ENCODE measurements at regions not wholly inside any gene's neighbourhood (a gene's known extent, or its start where the extent isn't known, plus 50 kb on each side); places are given as distances from the start of the nearest gene placed in this dataset.

DNA sequence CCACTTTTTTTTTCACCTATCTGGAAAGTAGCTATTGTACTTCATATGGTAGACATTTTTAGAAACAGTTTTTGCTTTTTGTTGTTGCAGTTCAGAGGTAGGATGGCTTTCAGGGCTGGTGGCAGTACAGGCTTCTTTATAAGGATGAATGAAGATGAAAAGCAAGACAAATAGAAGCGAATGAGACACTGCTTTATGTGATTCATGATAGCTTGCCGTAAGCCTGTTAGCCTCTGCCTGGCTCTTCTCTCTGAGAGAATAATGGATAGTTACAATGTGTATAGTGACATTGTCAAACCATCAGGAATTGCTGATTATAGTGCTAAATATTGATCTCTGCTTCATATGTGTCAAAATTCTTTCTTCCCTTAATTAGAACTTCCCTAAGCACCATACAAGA, 173.7 kb downstream of the NR4A2 start:
- DNase-seq = no peak

GRCh38 chr2:156157670-156158069, 174.9 kb downstream of the NR4A2 start:
- no peak for DNase-seq

DNA sequence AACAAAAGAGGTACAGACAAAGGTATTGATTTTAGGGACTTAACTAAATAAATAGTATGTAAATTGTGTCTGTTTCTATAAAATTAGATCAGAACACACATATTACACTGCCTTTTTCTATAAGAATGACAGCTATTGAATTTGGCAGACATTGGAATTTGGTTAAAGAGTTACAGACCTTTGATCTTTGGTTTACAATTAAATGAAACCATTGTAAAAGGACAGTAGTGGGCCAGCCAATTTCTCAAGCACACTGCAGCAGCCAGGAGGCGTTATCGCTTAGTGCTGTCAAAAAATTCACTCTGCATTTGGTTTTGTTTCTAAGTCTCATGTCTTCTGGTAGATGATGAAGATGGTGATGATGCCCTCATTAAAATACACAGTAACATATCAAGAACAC, 175.9 kb downstream of the NR4A2 start:
- no peak for DNase-seq

DNA sequence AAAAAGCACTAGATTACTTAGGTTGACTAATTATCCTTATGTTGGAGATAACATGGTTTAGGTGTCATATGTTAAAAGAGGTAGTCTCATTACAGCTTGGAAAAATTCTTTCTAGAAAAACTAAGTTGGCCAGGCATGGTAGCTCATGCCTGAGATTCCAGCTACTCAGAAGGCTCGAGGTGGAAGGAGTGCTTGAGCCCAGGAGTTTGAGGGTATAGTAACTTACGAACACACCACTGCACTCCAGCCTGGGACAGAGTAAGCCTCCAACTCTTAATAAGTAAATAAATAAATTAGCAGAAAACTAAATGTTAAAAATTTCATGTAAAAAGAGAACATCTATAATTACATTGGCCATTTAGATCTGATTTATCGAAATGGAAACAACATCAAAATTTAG, 177.2 kb downstream of the NR4A2 start:
- DNase-seq = no peak

GRCh38 chr2:156151351-156151750, 181.2 kb downstream of the NR4A2 start:
- DNase-seq = no peak

GRCh38 chr2:156147594-156148330, 184.8 kb downstream of the NR4A2 start:
- no peak for DNase-seq

GRCh38 chr2:156145976-156146375, 186.5 kb downstream of the NR4A2 start:
- DNase-seq = no peak

GRCh38 chr2:156145469-156145868, 187.1 kb downstream of the NR4A2 start:
- no peak for DNase-seq

- DNase-seq = no peak
Observed at GRCh38 chr2:156136566-156136965, 196.0 kb downstream of the NR4A2 start.

DNA sequence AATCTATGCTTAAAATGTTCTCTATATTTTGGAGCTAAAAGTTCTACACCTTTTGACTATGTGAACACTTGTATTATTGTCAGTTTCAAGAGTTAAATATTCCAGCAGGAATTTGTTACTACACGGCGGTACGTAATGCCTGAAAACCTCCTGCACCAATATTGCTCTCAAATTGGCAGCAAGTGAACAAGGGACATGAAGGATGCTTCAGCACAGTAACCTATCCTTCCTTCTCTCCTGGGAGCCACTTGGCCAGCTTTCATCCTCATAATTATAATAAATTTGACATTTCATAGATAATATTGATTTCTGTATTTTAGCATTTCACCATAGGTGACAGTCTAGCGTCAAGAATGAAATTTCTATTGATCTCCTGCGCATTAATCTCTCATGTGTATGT, 197.6 kb downstream of the NR4A2 start:
- no peak for DNase-seq

- DNase-seq = no peak
Observed at GRCh38 chr2:156132941-156133340, 199.6 kb downstream of the NR4A2 start.

- no peak for DNase-seq
Observed at GRCh38 chr2:156132130-156132529, 200.4 kb downstream of the NR4A2 start.

DNA sequence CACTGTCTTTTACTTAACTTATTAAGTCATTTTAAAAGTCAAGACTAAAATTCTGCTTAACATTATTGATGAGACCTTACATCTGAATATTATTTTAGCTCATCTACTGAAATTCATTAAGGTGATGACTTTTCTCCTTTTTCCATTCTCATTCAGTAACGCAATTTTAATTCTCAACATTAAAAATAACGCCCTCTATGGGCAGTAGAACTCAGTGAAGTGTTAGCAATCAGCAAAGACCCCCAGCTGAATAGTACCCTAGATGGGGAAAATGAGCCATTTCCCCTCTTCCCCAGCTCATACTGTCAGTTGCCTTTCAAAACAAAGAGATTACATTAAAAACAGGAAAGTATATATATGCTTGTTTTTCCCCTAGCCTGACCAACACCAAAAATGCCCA, 203.3 kb downstream of the NR4A2 start:
- DNase-seq = no peak

DNA sequence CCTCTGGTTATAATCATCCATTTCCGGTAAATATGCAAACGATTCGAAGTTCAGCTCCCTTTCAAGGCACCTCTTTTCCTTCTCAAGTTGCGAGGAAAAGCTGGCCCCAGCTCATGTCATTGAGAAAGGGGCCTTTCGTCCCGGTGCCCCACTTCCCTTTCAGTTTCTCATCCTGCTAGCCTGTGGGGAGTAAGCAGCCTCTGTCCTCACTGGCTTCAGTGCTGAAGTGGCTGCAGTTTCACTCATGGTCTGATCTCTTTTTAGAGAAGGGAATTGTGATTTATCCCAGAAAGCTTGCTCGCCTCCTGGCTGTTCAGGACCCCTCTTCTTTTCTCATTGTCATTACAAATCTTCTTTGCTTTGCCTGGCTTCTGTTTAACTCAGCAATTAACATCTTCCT, 207.5 kb downstream of the NR4A2 start:
- DNase-seq = no peak

- no peak for DNase-seq
Observed at GRCh38 chr2:156124458-156124857, 208.1 kb downstream of the NR4A2 start.

DNA sequence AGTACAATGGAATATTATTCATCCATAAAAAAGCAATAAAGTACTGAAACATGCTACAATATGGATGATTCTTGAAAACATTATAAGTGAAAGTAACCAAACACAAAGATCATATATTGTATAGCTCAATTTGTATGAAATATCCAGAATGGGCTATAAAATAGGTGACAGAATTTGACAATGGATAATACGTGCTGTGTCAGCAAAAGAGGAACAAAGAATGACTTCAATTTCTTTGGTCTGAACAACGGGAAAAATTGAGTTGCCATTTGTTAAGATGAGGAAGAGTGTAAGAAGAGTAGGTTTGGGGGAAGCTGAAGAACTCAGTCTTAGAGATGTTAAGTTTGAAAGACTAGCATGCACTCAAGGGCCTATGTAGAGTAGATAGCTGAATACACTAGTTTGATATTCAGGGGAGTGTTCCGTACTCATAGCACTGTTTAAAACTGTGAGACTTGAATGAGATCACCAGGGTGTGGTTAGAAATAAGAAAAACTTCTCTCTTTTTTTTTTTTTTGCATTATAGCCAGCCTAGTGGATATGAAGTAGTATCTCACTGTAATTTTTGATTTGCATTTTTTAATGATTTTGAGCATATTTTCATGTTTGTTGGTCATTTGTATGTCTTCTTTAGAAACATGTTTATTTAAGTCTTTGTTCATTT, 213.6 kb downstream of the NR4A2 start:
- DNase-seq = no peak

DNA sequence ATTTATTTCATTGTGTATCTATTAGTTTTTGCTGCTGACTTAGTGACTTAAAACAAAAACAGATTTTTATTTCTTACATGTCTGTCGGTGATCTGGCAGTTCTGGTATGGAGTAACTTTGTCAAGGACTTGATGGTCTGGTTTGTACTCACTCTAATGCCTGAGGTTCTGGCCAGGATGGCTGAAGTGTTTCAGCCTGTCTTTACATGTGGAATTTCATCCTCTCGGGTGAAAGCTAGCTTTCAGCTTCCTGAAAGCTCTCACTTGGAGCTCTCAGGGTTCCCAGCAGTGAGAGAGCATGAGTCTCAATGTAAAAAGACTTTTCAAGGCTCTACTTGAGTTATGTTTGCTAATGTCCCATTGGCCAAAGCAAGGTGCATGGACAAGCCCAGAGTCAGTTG, 216.4 kb downstream of the NR4A2 start:
- DNase-seq = no peak

- DNase-seq = no peak
Observed at GRCh38 chr2:156115338-156115737, 217.2 kb downstream of the NR4A2 start.

GRCh38 chr2:156112323-156112722, 220.2 kb downstream of the NR4A2 start:
- DNase-seq = no peak

- DNase-seq = no peak
Observed at GRCh38 chr2:156110890-156111289, 221.6 kb downstream of the NR4A2 start.

GRCh38 chr2:156099382-156099781, 233.1 kb downstream of the NR4A2 start:
- no peak for DNase-seq

GRCh38 chr2:156098506-156098905, 234.0 kb downstream of the NR4A2 start:
- DNase-seq = no peak

- DNase-seq = no peak
Observed at GRCh38 chr2:156088587-156088986, 243.9 kb downstream of the NR4A2 start.

DNA sequence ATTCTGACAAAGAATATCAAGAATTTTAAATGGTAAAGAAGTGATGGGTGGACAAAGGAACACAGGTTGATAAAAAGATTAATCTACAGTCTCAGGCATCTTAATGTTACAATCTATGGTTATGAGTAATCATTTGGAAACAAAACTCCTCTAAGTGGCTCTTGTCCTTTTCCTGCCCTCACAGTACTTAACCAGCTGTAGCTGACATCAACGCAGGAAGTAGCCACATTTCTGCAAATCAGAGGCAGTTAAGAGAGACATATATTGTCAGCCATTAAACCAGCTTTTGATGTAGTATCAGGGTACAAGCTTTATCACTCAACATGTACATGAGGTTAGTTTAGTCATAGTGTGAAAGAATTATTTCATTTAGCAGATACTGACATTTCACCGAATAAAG, 244.6 kb downstream of the NR4A2 start:
- no peak for DNase-seq

Data from NCI-H524 treated with DMSO at 0.1 percent for 48 hours (cell line).